ENCODE measurements at regions not wholly inside any gene's neighbourhood (a gene's known extent, or its start where the extent isn't known, plus 50 kb on each side); places are given as distances from the start of the nearest gene placed in this dataset.

DNA sequence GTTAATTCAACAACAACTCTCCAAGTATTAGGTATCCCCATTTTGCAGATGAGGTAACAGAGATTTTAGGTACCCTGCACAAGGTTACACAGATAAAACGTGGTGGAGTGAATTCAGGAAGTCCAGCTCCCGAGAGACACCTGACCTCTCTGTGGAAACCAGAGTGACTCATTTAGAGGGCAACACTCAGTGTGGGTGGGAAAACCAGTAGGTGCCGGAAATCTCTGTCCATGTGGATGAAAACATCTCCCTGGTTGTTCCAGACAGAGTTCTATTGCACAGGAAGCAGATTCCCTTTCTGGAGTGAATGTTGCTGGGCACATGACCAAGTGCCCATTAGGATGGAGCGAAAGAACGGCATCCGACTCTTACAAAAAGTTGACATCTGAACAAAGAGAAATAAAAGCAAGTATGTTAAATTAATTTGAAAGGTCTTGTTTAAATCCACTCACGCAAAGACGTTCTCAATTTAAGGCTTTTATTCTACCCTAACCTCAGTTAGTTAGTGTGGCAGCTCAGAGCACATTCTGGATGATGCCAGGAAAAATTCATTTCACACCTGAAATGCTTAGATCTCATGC, 391.9 kb upstream of the WWC1 start:
- RAD21 ChIA-PET (ENCODE audit: unreplicated experiment): no interaction called here
- intact Hi-C loops (cut with micrococcal nuclease; ENCODE audit: unreplicated experiment): no loop called here
- no peaks in the 10 kb centered on the region for H3K4me1 ChIP-seq (ENCODE audit: control insufficient read depth, insufficient read depth, low read length)
- DNase-seq (ENCODE audit: low read depth, low spot score) (no peak), FAIRE-seq (no peak), ATAC-seq (no peak)
- H3K79me2 ChIP-seq (ENCODE audit: control insufficient read depth, insufficient read depth, low read length): no peaks in the 10 kb centered on the region
- TF ChIP-seq CTCF (IDR thresholded peaks at IDR 0.05 in 2 of 3, conservative IDR thresholded peaks at IDR 0.05 in 1 of 3; ENCODE audit: control insufficient read depth in 2 of 3, extremely low read depth in 1 of 3, insufficient read depth in 1 of 3, low read depth in 3 of 3, low read length in 3 of 3): no peak
- TF ChIP-seq NR2C2 (IDR thresholded peaks at IDR 0.05; ENCODE audit: borderline replicate concordance, control insufficient read depth, insufficient read length, low read depth): no peak
- TF ChIP-seq HDGF (IDR thresholded peaks at IDR 0.05): no peak
- no peak for TF ChIP-seq MEF2B (IDR thresholded peaks at IDR 0.05; ENCODE audit: partially characterized antibody, poor library complexity, severe bottlenecking)
- no peak for TF ChIP-seq MTA2 (IDR thresholded peaks at IDR 0.05; ENCODE audit: low read depth)
- no peak for TF ChIP-seq SUPT20H (IDR thresholded peaks at IDR 0.05; ENCODE audit: borderline replicate concordance, control insufficient read depth, low read depth, low read length)
- no peak for TF ChIP-seq FOXM1 (IDR thresholded peaks at IDR 0.05; ENCODE audit: low read depth, low read length)
- TF ChIP-seq NBN (IDR thresholded peaks at IDR 0.05): no peak
- no peaks in the 10 kb centered on the region for H3K27me3 ChIP-seq (replicated peaks in 1 of 2; ENCODE audit: control insufficient read depth in 2 of 2, insufficient read depth in 2 of 2, low read length in 1 of 2)
- 47% methylated on average over 8 of the region's 8 CpGs for WGBS (ENCODE audit: insufficient coverage, insufficient replicate concordance, low lambda C conversion rate, missing lambda C conversion rate)
- H3K9ac ChIP-seq (ENCODE audit: control insufficient read depth, insufficient read depth, low read length): no peak overlapping the region
- no peak overlapping the region for H3K4me2 ChIP-seq (ENCODE audit: control insufficient read depth, insufficient read depth)
- POLR2A ChIA-PET: no interaction called here
- SMC1A ChIA-PET (ENCODE audit: uncharacterized antibody, unreplicated experiment): interaction anchor here (0.9 kb wide), 1 partner anchor 98 kb away, joined by 3 read pairs; no protein-coding TSS in a partner anchor
- no peak overlapping the region for H3K4me3 ChIP-seq
- no peak overlapping the region for H3K27ac ChIP-seq (ENCODE audit: control insufficient read depth, insufficient read depth)
- CTCF ChIA-PET: interaction anchor here (1.2 kb wide), 1 partner anchor 13 kb away, joined by 3 read pairs; no protein-coding TSS in a partner anchor
- no TSS peak for BruUV-seq (replicated peaks)
- in situ Hi-C loops (cut with MboI): no loop called here
- H4K20me1 ChIP-seq (ENCODE audit: control insufficient read depth, insufficient read depth): no peaks in the 10 kb centered on the region
- no peaks in the 10 kb centered on the region for H3K36me3 ChIP-seq (ENCODE audit: control insufficient read depth in 2 of 2, insufficient read depth in 2 of 2, low read length in 1 of 2)
- no peak overlapping the region for H2AFZ ChIP-seq (ENCODE audit: control insufficient read depth, low read depth, low read length)
- no peaks in the 10 kb centered on the region for H3K9me3 ChIP-seq (replicated peaks; ENCODE audit: control insufficient read depth, insufficient read depth, low read length)

All from GM12878 (cell line).